Neuronal stem cell (in vitro differentiated cells): ENCODE measurements at regions not wholly inside any gene's neighbourhood (a gene's known extent, or its start where the extent isn't known, plus 50 kb on each side); places are given as distances from the start of the nearest gene placed in this dataset.

ENCODE experiments used
- DNase-seq: peaks from one replicate; pipeline ENCODE4 v3.0.0-alpha.2; 2013; ENCODE audit warnings: low spot score
- H2AFZ ChIP-seq: one replicate; pipeline ENCODE4 v1.6.1; 2013; ENCODE audit warnings: mild to moderate bottlenecking, low read length, inconsistent platforms
- H2AK5ac ChIP-seq: 2 replicates; pipeline ENCODE4 v1.6.1; 2013; ENCODE audit warnings: low read depth, mild to moderate bottlenecking, inconsistent platforms, low read length, moderate library complexity, mixed read lengths
- H2BK120ac ChIP-seq: 2 replicates; pipeline ENCODE4 v1.6.1; 2013; ENCODE audit warnings: low read depth, mild to moderate bottlenecking, inconsistent platforms, low read length, moderate library complexity, mixed read lengths
- H2BK12ac ChIP-seq: one replicate; pipeline ENCODE4 v1.6.1; 2013; ENCODE audit warnings: low read length, inconsistent platforms
- H2BK15ac ChIP-seq: 2 replicates; pipeline ENCODE4 v1.6.1; 2013; ENCODE audit warnings: mild to moderate bottlenecking, low read length, inconsistent platforms, mixed read lengths
- H2BK5ac ChIP-seq: one replicate; pipeline ENCODE4 v1.6.1; 2013; ENCODE audit warnings: inconsistent platforms, mild to moderate bottlenecking, low read length, moderate library complexity
- H3K14ac ChIP-seq: one replicate; pipeline ENCODE4 v1.6.1; 2013; ENCODE audit warnings: low read length, inconsistent platforms
- H3K18ac ChIP-seq: 2 replicates; pipeline ENCODE4 v1.6.1; 2013; ENCODE audit warnings: low read length, inconsistent platforms
- H3K23ac ChIP-seq: 2 replicates; pipeline ENCODE4 v1.6.1; 2013; ENCODE audit warnings: low read depth, mild to moderate bottlenecking, mixed read lengths, low read length, inconsistent platforms; ENCODE audit not compliant: poor library complexity
- H3K27ac ChIP-seq: replicated peaks from 3 replicates; pipeline ENCODE4 v1.5.1; 2013; ENCODE audit warnings: low read length, inconsistent platforms
- H3K27me3 ChIP-seq, 3 experiments: 2 replicates each; pipeline ENCODE4 v1.6.1; 2013; ENCODE audit warnings: low read length in 3 of 3, mild to moderate bottlenecking in 2 of 3, inconsistent platforms in 1 of 3, low read depth in 1 of 3, mixed read lengths in 1 of 3, moderate library complexity in 1 of 3; ENCODE audit not compliant: control insufficient read depth in 3 of 3, insufficient read depth in 3 of 3
- H3K36me3 ChIP-seq, 2 donors: replicated peaks in 1 of 2; 2 replicates each; pipeline ENCODE4 v1.6.1; 2013; ENCODE audit warnings: low read length in 2 of 2; ENCODE audit not compliant: control insufficient read depth in 2 of 2, insufficient read depth in 2 of 2
- H3K4ac ChIP-seq: 2 replicates; pipeline ENCODE4 v1.6.1; 2013; ENCODE audit warnings: inconsistent platforms, mild to moderate bottlenecking, low read length, moderate library complexity
- H3K4me1 ChIP-seq, 2 donors: 1 replicate in 1 of 2; 2 replicates in 1 of 2; pipeline ENCODE4 v1.6.1; 2013; ENCODE audit warnings: low read length in 2 of 2, low read depth in 1 of 2; ENCODE audit not compliant: control insufficient read depth in 2 of 2, insufficient read depth in 1 of 2
- H3K4me2 ChIP-seq: one replicate; pipeline ENCODE4 v1.6.1; 2013; ENCODE audit warnings: mild to moderate bottlenecking, low read length, inconsistent platforms; ENCODE audit not compliant: insufficient read depth, poor library complexity, severe bottlenecking
- H3K4me3 ChIP-seq, 2 donors: 2 replicates each; pipeline ENCODE4 v1.5.1; 2013; ENCODE audit warnings: low read length in 2 of 2, mild to moderate bottlenecking in 2 of 2, inconsistent platforms in 1 of 2, moderate library complexity in 1 of 2
- H3K79me1 ChIP-seq: one replicate; pipeline ENCODE4 v1.6.1; 2013; ENCODE audit warnings: low read depth, mild to moderate bottlenecking, inconsistent platforms, low read length, moderate library complexity
- H3K9ac ChIP-seq: one replicate; pipeline ENCODE4 v1.6.1; 2013; ENCODE audit warnings: mild to moderate bottlenecking, low read depth, low read length, inconsistent platforms; ENCODE audit not compliant: poor library complexity
- H3K9me3 ChIP-seq, 2 donors: replicated peaks in 1 of 2; 2 replicates each; pipeline versions ENCODE3 to v1.6.1; 2013; ENCODE audit warnings: low read length in 2 of 2, mild to moderate bottlenecking in 2 of 2, inconsistent platforms in 1 of 2, low read depth in 1 of 2, mixed read lengths in 1 of 2, moderate library complexity in 1 of 2; ENCODE audit not compliant: control insufficient read depth in 2 of 2, insufficient read depth in 1 of 2
- H4K8ac ChIP-seq: one replicate; pipeline ENCODE4 v1.6.1; 2013; ENCODE audit warnings: low read depth, mild to moderate bottlenecking, inconsistent platforms, low read length, moderate library complexity
- H4K91ac ChIP-seq: one replicate; pipeline ENCODE4 v1.6.1; 2013; ENCODE audit warnings: low read length, low read depth, mild to moderate bottlenecking, inconsistent platforms; ENCODE audit not compliant: poor library complexity
- WGBS, 2 donors: extraction: QIAGEN DNeasy Blood & Tissue Kit; methylation state at CpG; one replicate each; pipeline ENCODE4 v1.1.7; 2013; ENCODE audit warnings: missing lambda C conversion rate in 2 of 2, mixed read lengths in 1 of 2; ENCODE audit not compliant: insufficient read length in 2 of 2, insufficient replicate concordance in 1 of 2; ENCODE audit errors: extremely low coverage in 2 of 2; 5-methylcytosine and 5-hydroxymethylcytosine counted together

GRCh38 chr18:10205151-10205550 is 249.3 kb upstream of the APCDD1 start:
- no peaks in the 10 kb centered on the region for H3K79me1 ChIP-seq
- peaks cover 0 to 27% (median 0%) of the 10 kb centered on the region in 3 experiments for H3K27me3 ChIP-seq
- H4K91ac ChIP-seq = no peak overlapping the region
- H3K9ac ChIP-seq = no peak overlapping the region
- H3K4me1 ChIP-seq = peaks cover 6 to 16% of the 10 kb centered on the region in 2 donors
- H3K4me3 ChIP-seq = no peak overlapping the region
- H2BK120ac ChIP-seq = no peak overlapping the region
- no peak overlapping the region for H2BK15ac ChIP-seq
- H3K18ac ChIP-seq = no peak overlapping the region
- no peak overlapping the region for H3K23ac ChIP-seq
- no peak overlapping the region for H3K27ac ChIP-seq
- no peak overlapping the region for H3K4ac ChIP-seq
- H2BK5ac ChIP-seq = no peak overlapping the region
- H2AFZ ChIP-seq = no peak overlapping the region
- no peak for DNase-seq
- H2BK12ac ChIP-seq = no peak overlapping the region
- H3K14ac ChIP-seq = no peak overlapping the region
- no peak overlapping the region for H4K8ac ChIP-seq
- WGBS, 2 donors = no CpG with 5 or more reads among the region's 9 CpGs
- no peak overlapping the region for H2AK5ac ChIP-seq
- H3K4me2 ChIP-seq = no peak overlapping the region
- no peaks in the 10 kb centered on the region for H3K36me3 ChIP-seq
- H3K9me3 ChIP-seq = peaks cover 0 to 3% of the 10 kb centered on the region in 2 donors

- Histone ChIP-seq H2AFZ (no peak overlapping the region), H3K9me3 (peaks cover 0 to 3% of the 10 kb centered on the region in 2 donors), H3K4me3 (no peak overlapping the region), H2BK15ac (no peak overlapping the region), H3K4me2 (no peak overlapping the region), H2AK5ac (no peak overlapping the region), H2BK12ac (no peak overlapping the region), H3K36me3 (no peaks in the 10 kb centered on the region), H4K8ac (no peak overlapping the region), H3K14ac (no peak overlapping the region), H3K4ac (no peak overlapping the region), H3K27me3 (peaks cover 0 to 20% (median 0%) of the 10 kb centered on the region in 3 experiments), H3K23ac (no peak overlapping the region), H4K91ac (no peak overlapping the region), H2BK5ac (no peak overlapping the region), H2BK120ac (no peak overlapping the region), H3K9ac (no peak overlapping the region), H3K79me1 (no peaks in the 10 kb centered on the region), H3K4me1 (peaks cover 11 to 16% of the 10 kb centered on the region in 2 donors), H3K27ac (no peak overlapping the region), H3K18ac (no peak overlapping the region)
- no CpG with 5 or more reads among the region's 3 CpGs for WGBS, 2 donors
- no peak for DNase-seq
These were observed 246.6 kb upstream of the APCDD1 start for GRCh38 chr18:10207682-10208345.

GRCh38 chr18:10209302-10209701 is 245.1 kb upstream of the APCDD1 start:
- Histone ChIP-seq H3K4me2 (no peak overlapping the region), H2BK15ac (no peak overlapping the region), H4K91ac (no peak overlapping the region), H3K4me1 (peaks cover 6 to 13% of the 10 kb centered on the region in 2 donors), H3K9ac (no peak overlapping the region), H3K36me3 (no peaks in the 10 kb centered on the region), H4K8ac (no peak overlapping the region), H3K4me3 (no peak overlapping the region), H2AFZ (no peak overlapping the region), H2BK12ac (no peak overlapping the region), H2BK5ac (no peak overlapping the region), H3K79me1 (no peaks in the 10 kb centered on the region), H2BK120ac (no peak overlapping the region), H3K18ac (no peak overlapping the region), H3K27ac (no peak overlapping the region), H3K23ac (no peak overlapping the region), H3K9me3 (peaks cover 0 to 1% of the 10 kb centered on the region in 2 donors), H3K14ac (no peak overlapping the region), H3K27me3 (peaks cover 0 to 18% (median 0%) of the 10 kb centered on the region in 3 experiments), H3K4ac (no peak overlapping the region), H2AK5ac (no peak overlapping the region)
- WGBS, 2 donors = no CpG with 5 or more reads among the region's 8 CpGs
- no peak for DNase-seq

- Histone ChIP-seq H3K27ac (no peak overlapping the region), H2BK5ac (no peak overlapping the region), H3K18ac (no peak overlapping the region), H2BK15ac (no peak overlapping the region), H4K8ac (no peak overlapping the region), H3K79me1 (no peaks in the 10 kb centered on the region), H3K14ac (no peak overlapping the region), H4K91ac (no peak overlapping the region), H3K27me3 (peaks cover 0 to 14% (median 0%) of the 10 kb centered on the region in 3 experiments), H3K4me1 (peaks cover 6 to 13% of the 10 kb centered on the region in 2 donors), H3K4ac (no peak overlapping the region), H2AFZ (peak overlapping the region; percentile 51), H2AK5ac (no peak overlapping the region), H3K4me2 (no peak overlapping the region), H3K9me3 (peaks cover 0 to 1% of the 10 kb centered on the region in 2 donors), H2BK12ac (no peak overlapping the region), H3K36me3 (no peaks in the 10 kb centered on the region), H3K4me3 (no peak overlapping the region), H3K23ac (no peak overlapping the region), H2BK120ac (no peak overlapping the region), H3K9ac (no peak overlapping the region)
- WGBS, 2 donors = no CpG with 5 or more reads among the region's 6 CpGs
- DNase-seq = peak; percentile 46
These were observed 244.3 kb upstream of the APCDD1 start for GRCh38 chr18:10210057-10210633.
